CD4-positive, alpha-beta T cell (primary cell): ENCODE measurements at regions not wholly inside any gene's neighbourhood (a gene's known extent, or its start where the extent isn't known, plus 50 kb on each side); places are given as distances from the start of the nearest gene placed in this dataset.

ENCODE experiments used
- ATAC-seq: fragments of 200-7000 bp; cut with Tn5 transposase; one replicate; pipeline ENCODE4 v1.10.0; 2022; ENCODE audit warnings: mild to moderate bottlenecking; ENCODE audit not compliant: poor library complexity
- CTCF ChIA-PET: fragments of 350-600 bp; sonication (Branson Sonifier 250); formaldehyde crosslinking; loops from one replicate; lab custom pipeline; 2021; ENCODE audit warnings: antibody characterized with exemption, inconsistent platforms; lab: Charles Lee
- POLR2A ChIA-PET: fragments of 350-600 bp; sonication (Branson Sonifier 250); formaldehyde crosslinking; loops from one replicate; lab custom pipeline; 2021; ENCODE audit warnings: antibody characterized with exemption, inconsistent platforms; lab: Charles Lee
- DNase-seq, 14 experiments: peaks; one replicate each; pipeline ENCODE4 v3.0.0-alpha.2; 2013 to 2020; ENCODE audit warnings: mixed read lengths in 2 of 14
- H3K27ac ChIP-seq, 2 donors: one replicate each; pipeline versions ENCODE4 v1.5.1 to v1.7.0; 2013; ENCODE audit warnings: low read length in 2 of 2, low read depth in 1 of 2, mild to moderate bottlenecking in 1 of 2
- H3K27me3 ChIP-seq, 2 experiments: 1 replicate in 1 of 2; 2 replicates in 1 of 2; pipeline versions ENCODE4 v1.6.1 to v1.7.0; 2013; ENCODE audit warnings: low read length in 2 of 2, control low read depth in 1 of 2, mild to moderate bottlenecking in 1 of 2, moderate library complexity in 1 of 2; ENCODE audit not compliant: insufficient read depth in 2 of 2, control insufficient read depth in 1 of 2
- H3K36me3 ChIP-seq: one replicate; pipeline ENCODE4 v1.6.1; 2013; ENCODE audit warnings: low read length, control low read depth; ENCODE audit not compliant: insufficient read depth
- H3K4me1 ChIP-seq: one replicate; pipeline ENCODE4 v1.6.1; 2013; ENCODE audit warnings: low read length, control low read depth; ENCODE audit not compliant: insufficient read depth
- H3K4me3 ChIP-seq: one replicate; pipeline ENCODE4 v1.5.1; 2013; ENCODE audit warnings: mild to moderate bottlenecking, low read length, moderate library complexity
- H3K9me3 ChIP-seq, 2 experiments: 1 replicate in 1 of 2; 2 replicates in 1 of 2; pipeline versions ENCODE4 v1.6.1 to v1.7.0; 2013; ENCODE audit warnings: low read length in 2 of 2, mild to moderate bottlenecking in 2 of 2, control low read depth in 1 of 2, moderate library complexity in 1 of 2; ENCODE audit not compliant: control insufficient read depth in 1 of 2, insufficient read depth in 1 of 2
- H3K27ac Mint-ChIP-seq: one replicate; pipeline ENCODE4 v1.8.0; 2020; ENCODE audit warnings: mixed read lengths
- H3K27me3 Mint-ChIP-seq: one replicate; pipeline ENCODE4 v1.8.0; 2021; ENCODE audit warnings: mixed read lengths
- H3K36me3 Mint-ChIP-seq: one replicate; pipeline ENCODE4 v1.8.0; 2021; ENCODE audit warnings: low read depth, mixed read lengths
- H3K4me1 Mint-ChIP-seq: one replicate; pipeline ENCODE4 v1.8.0; 2021; ENCODE audit warnings: low read depth, mixed read lengths
- H3K4me3 Mint-ChIP-seq: one replicate; pipeline ENCODE4 v1.8.0; 2020; ENCODE audit warnings: mild to moderate bottlenecking, mixed read lengths
- H3K9me3 Mint-ChIP-seq: one replicate; pipeline ENCODE4 v1.8.0; 2020; ENCODE audit warnings: mixed read lengths
- intact Hi-C, 2 experiments: fragments of 100-400 bp; cut with DNase I in 1 of 2; cut with micrococcal nuclease in 1 of 2; formaldehyde crosslinking; loops; one replicate each; pipeline versions ENCODE4 v1.15.1 to v1.9.0; 2023 to 2025; cut with DNase I, micrococcal nuclease
- TF ChIP-seq, protein P1 (sequence below): fragments of 200-600 bp; IDR thresholded peaks from one replicate; pipeline ENCODE4 v1.8.0; 2022; ENCODE audit warnings: antibody characterized with exemption, mild to moderate bottlenecking

DNA sequence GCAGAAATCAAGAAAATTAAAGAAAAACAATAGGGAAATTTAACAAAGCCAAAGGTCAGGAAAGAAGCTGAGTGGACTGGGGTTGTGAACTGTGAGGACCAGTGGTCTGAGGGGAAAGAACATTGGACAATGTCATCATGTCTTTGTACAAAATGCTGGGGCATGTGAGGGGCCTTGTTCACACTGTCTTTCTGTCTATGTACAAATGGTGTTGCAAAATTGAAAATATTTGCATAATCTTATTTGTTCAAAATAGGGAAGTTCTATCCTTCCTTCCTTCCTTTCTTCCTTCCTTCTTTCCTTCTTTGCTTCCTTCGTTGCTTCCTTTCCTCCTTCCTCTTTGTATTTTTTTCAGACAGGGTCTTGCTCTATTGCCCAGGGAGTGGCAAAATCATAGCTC is 79.2 kb upstream of the SCEL start:
- no peak overlapping the region for H3K4me3 ChIP-seq
- H3K27me3 Mint-ChIP-seq: no peaks in the 10 kb centered on the region
- ATAC-seq (no peak), DNase-seq (no peak)
- no peaks in the 10 kb centered on the region for H3K9me3 ChIP-seq
- ChIA-PET CTCF (no interaction called here), POLR2A (no interaction called here)
- H3K36me3 ChIP-seq: no peaks in the 10 kb centered on the region
- no peaks in the 10 kb centered on the region for H3K36me3 Mint-ChIP-seq
- no peaks in the 10 kb centered on the region for H3K9me3 Mint-ChIP-seq
- H3K4me3 Mint-ChIP-seq: no peak overlapping the region
- no peaks in the 10 kb centered on the region for H3K27me3 ChIP-seq
- no peaks in the 10 kb centered on the region for H3K4me1 ChIP-seq
- TF ChIP-seq, protein P1, sequence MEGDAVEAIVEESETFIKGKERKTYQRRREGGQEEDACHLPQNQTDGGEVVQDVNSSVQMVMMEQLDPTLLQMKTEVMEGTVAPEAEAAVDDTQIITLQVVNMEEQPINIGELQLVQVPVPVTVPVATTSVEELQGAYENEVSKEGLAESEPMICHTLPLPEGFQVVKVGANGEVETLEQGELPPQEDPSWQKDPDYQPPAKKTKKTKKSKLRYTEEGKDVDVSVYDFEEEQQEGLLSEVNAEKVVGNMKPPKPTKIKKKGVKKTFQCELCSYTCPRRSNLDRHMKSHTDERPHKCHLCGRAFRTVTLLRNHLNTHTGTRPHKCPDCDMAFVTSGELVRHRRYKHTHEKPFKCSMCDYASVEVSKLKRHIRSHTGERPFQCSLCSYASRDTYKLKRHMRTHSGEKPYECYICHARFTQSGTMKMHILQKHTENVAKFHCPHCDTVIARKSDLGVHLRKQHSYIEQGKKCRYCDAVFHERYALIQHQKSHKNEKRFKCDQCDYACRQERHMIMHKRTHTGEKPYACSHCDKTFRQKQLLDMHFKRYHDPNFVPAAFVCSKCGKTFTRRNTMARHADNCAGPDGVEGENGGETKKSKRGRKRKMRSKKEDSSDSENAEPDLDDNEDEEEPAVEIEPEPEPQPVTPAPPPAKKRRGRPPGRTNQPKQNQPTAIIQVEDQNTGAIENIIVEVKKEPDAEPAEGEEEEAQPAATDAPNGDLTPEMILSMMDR: no peak
- H3K27ac ChIP-seq: no peak overlapping the region
- H3K4me1 Mint-ChIP-seq: no peaks in the 10 kb centered on the region
- no peak overlapping the region for H3K27ac Mint-ChIP-seq
- intact Hi-C loops: no loop called here

GRCh38 chr13:77449265-77449664 is 86.2 kb upstream of the SCEL start:
- CTCF ChIA-PET: no interaction called here
- Histone ChIP-seq H3K4me3 (no peak overlapping the region), H3K27me3 (no peaks in the 10 kb centered on the region), H3K9me3 (no peaks in the 10 kb centered on the region), H3K4me1 (no peaks in the 10 kb centered on the region), H3K27ac (no peak overlapping the region), H3K36me3 (no peaks in the 10 kb centered on the region)
- no peak for DNase-seq
- no peak for ATAC-seq
- H3K9me3 Mint-ChIP-seq: no peaks in the 10 kb centered on the region
- no peaks in the 10 kb centered on the region for H3K4me1 Mint-ChIP-seq
- H3K4me3 Mint-ChIP-seq: no peak overlapping the region
- no peak overlapping the region for H3K27ac Mint-ChIP-seq
- POLR2A ChIA-PET: no interaction called here
- peaks cover 9% of the 10 kb centered on the region for H3K27me3 Mint-ChIP-seq
- no peaks in the 10 kb centered on the region for H3K36me3 Mint-ChIP-seq
- TF ChIP-seq, protein P1: no peak
- intact Hi-C loops: no loop called here

DNA sequence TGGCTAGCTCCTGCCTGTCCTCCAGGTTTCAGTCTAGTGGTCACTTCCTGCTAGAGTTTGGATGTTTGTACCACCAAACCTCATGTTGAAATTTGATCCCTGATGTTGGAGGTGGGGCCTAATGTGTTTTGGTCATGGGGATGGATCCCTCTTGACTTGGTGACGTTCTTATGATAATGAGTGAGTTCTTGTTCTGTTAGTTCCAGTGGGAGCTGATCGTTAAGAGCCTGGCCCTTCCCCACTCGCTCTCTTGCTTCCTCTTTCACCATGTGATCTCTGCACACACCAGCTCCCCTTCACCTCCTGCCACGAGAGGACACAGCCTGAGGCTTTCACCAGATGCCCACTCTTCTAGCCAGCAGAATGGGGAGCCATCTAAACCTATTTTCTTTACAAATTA is 86.8 kb upstream of the SCEL start:
- no peak overlapping the region for H3K4me3 ChIP-seq
- H3K27ac Mint-ChIP-seq: no peak overlapping the region
- no peaks in the 10 kb centered on the region for H3K36me3 Mint-ChIP-seq
- H3K36me3 ChIP-seq: no peaks in the 10 kb centered on the region
- TF ChIP-seq, protein P1: no peak
- H3K27me3 ChIP-seq: no peaks in the 10 kb centered on the region
- POLR2A ChIA-PET: no interaction called here
- no peak overlapping the region for H3K27ac ChIP-seq
- no peaks in the 10 kb centered on the region for H3K9me3 Mint-ChIP-seq
- no peak overlapping the region for H3K4me3 Mint-ChIP-seq
- no peaks in the 10 kb centered on the region for H3K4me1 ChIP-seq
- no peaks in the 10 kb centered on the region for H3K9me3 ChIP-seq
- CTCF ChIA-PET: interaction anchor here (1.1 kb wide), 1 partner anchor 13 kb away, joined by 3 read pairs; no protein-coding TSS in a partner anchor
- no peaks in the 10 kb centered on the region for H3K4me1 Mint-ChIP-seq
- H3K27me3 Mint-ChIP-seq: peaks cover 11% of the 10 kb centered on the region
- ATAC-seq (no peak), DNase-seq (peak in 1 of 14 experiments; percentile 4)
- intact Hi-C loops: no loop called here
